Thoracic aorta (tissue), 2 donors: ENCODE measurements at regions not wholly inside any gene's neighbourhood (a gene's known extent, or its start where the extent isn't known, plus 50 kb on each side); places are given as distances from the start of the nearest gene placed in this dataset.

ENCODE experiments used
- ATAC-seq: fragments of 150-250 bp; one replicate; pipeline ENCODE4 v1.8.0; 2017; ENCODE audit warnings: low read depth; ENCODE audit not compliant: insufficient number of reproducible peaks, low FRiP score
- DNase-seq: peaks from one replicate; pipeline ENCODE4 v3.0.0-alpha.2; 2020; ENCODE audit warnings: low spot score
- H3K27ac ChIP-seq, 2 donors: fragments of 200-600 bp; sonication (generic); 1 replicate in 1 of 2; 2 replicates in 1 of 2; pipeline ENCODE4 v1.5.1; 2016; ENCODE audit warnings: mild to moderate bottlenecking in 2 of 2, moderate library complexity in 2 of 2
- H3K27me3 ChIP-seq: fragments of 200-600 bp; sonication (generic); replicated peaks from 2 replicates; pipeline ENCODE4 v1.6.0; 2016; ENCODE audit warnings: mild to moderate bottlenecking; ENCODE audit not compliant: insufficient read depth
- H3K36me3 ChIP-seq: fragments of 200-600 bp; sonication (generic); one replicate; pipeline ENCODE4 v1.5.1; 2016
- H3K4me1 ChIP-seq, 2 donors: fragments of 200-600 bp; sonication (generic); 1 replicate in 1 of 2; 2 replicates in 1 of 2; pipeline versions ENCODE4 v1.5.1 to v1.6.0; 2016; ENCODE audit warnings: low read depth in 2 of 2, mild to moderate bottlenecking in 1 of 2; ENCODE audit not compliant: control insufficient read depth in 1 of 2
- H3K4me3 ChIP-seq: fragments of 200-600 bp; sonication (generic); 2 replicates; pipeline ENCODE4 v1.5.1; 2016; ENCODE audit warnings: mild to moderate bottlenecking
- H3K9me3 ChIP-seq: fragments of 200-600 bp; sonication (generic); 2 replicates; pipeline ENCODE4 v1.5.1; 2016
- CTCF ChIP-seq: fragments of 200-600 bp; sonication (generic); IDR thresholded peaks from one replicate; pipeline ENCODE4 v1.5.1; 2019; ENCODE audit warnings: antibody characterized with exemption

- Histone ChIP-seq H3K27me3 (no peaks in the 10 kb centered on the region), H3K4me3 (no peak overlapping the region), H3K36me3 (no peaks in the 10 kb centered on the region)
Measured at GRCh38 chr9:109704546-109704945, 75.5 kb upstream of the PALM2AKAP2 start.

DNA sequence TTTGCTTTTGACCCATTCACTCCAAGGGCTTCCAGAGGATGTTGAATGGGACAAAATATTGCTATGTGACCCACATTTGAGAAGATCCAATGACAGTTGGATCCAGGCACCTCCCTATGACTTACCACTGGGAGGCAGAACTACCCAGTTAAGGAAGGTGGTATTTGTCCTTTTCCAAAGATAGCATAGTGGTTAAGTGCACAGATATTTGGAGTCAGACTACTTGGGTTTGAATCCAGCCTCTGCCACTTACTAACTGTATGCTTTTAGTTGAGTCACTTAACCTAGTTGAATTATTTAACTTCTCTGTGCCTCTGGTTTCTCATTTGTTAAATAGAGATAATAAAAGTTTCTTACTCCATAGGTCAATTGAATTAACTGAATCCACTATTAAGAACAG is 74.5 kb upstream of the PALM2AKAP2 start:
- TF ChIP-seq CTCF: no peak
- Histone ChIP-seq H3K9me3 (no peaks in the 10 kb centered on the region), H3K27me3 (no peaks in the 10 kb centered on the region), H3K36me3 (no peaks in the 10 kb centered on the region), H3K4me3 (no peak overlapping the region), H3K4me1 (peaks cover 19 to 46% of the 10 kb centered on the region in 2 donors), H3K27ac (no peak overlapping the region)
- no peak for DNase-seq
- no peak for ATAC-seq

More at GRCh38 chr9:109704546-109704945, 75.5 kb upstream of the PALM2AKAP2 start:
- DNase-seq: no peak
- TF ChIP-seq CTCF: no peak
- Histone ChIP-seq H3K4me1 (peaks cover 14 to 36% of the 10 kb centered on the region in 2 donors), H3K9me3 (no peaks in the 10 kb centered on the region), H3K27ac (no peak overlapping the region)
- no peak for ATAC-seq

DNA sequence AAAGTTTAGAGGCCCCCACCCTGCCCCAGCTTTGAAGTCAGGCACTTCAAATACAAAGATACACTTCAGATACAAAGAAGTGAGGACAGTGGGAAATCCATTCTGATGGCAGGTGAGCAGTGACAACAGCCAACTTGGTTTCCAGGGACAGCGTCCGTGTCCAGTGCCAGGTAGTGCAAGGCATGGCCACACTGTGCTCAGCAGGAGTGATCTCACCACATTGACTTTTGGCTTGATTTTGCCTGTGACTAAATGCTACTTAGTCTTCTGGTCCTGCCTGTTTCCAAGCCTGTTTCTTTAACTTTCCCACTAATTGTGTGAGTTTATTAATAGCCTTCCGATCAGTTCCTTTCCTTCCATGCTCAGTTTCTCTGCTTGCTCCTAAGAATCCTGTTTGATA is 72.6 kb upstream of the PALM2AKAP2 start:
- Histone ChIP-seq H3K27me3 (no peaks in the 10 kb centered on the region), H3K4me1 (peaks cover 19 to 47% of the 10 kb centered on the region in 2 donors), H3K4me3 (no peak overlapping the region), H3K27ac (peak overlapping the region; percentile 73 to 81), H3K9me3 (no peaks in the 10 kb centered on the region), H3K36me3 (no peaks in the 10 kb centered on the region)
- ATAC-seq (peak; percentile 89), DNase-seq (peak; percentile 16)
- no peak for TF ChIP-seq CTCF

DNA sequence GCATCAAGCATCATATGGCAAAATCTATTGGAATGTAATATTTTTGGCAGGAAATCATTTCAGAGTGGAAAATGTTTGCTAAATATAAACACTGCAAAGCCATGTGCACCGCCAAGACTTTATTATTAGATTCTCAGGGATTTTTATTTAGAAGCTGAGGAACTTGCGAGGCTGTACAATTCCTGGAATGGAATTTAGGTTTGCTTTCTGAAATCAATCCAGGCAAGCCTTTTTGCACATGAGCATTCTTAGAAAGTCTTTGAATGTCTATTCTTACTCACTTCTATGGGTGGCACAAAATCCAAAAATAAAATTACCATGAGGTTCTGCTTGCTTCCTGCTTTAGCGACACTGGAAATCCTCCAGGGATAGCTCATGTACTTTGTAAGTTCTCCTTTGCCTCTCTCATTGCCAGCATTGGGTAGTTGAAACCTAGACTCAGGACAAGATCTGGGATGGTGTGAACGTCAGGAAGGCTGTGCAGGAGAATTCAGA is 71.5 kb upstream of the PALM2AKAP2 start:
- Histone ChIP-seq H3K27me3 (no peaks in the 10 kb centered on the region), H3K36me3 (no peaks in the 10 kb centered on the region), H3K27ac (peak overlapping the region; percentile 46 to 73), H3K9me3 (no peaks in the 10 kb centered on the region), H3K4me3 (no peak overlapping the region), H3K4me1 (peaks cover 19 to 39% of the 10 kb centered on the region in 2 donors)
- no peak for TF ChIP-seq CTCF
- DNase-seq (no peak), ATAC-seq (peak; percentile 85)

- ATAC-seq (no peak), DNase-seq (no peak)
- Histone ChIP-seq H3K27me3 (no peaks in the 10 kb centered on the region), H3K4me1 (peaks cover 19 to 34% of the 10 kb centered on the region in 2 donors), H3K27ac (peak overlapping the region in 1 of 2 donors; percentile 70), H3K36me3 (no peaks in the 10 kb centered on the region), H3K9me3 (no peaks in the 10 kb centered on the region), H3K4me3 (no peak overlapping the region)
- no peak for TF ChIP-seq CTCF
Measured at GRCh38 chr9:109709866-109710265, 70.1 kb upstream of the PALM2AKAP2 start.
